ENCODE measurements at regions not wholly inside any gene's neighbourhood (a gene's known extent, or its start where the extent isn't known, plus 50 kb on each side); places are given as distances from the start of the nearest gene placed in this dataset.

DNA sequence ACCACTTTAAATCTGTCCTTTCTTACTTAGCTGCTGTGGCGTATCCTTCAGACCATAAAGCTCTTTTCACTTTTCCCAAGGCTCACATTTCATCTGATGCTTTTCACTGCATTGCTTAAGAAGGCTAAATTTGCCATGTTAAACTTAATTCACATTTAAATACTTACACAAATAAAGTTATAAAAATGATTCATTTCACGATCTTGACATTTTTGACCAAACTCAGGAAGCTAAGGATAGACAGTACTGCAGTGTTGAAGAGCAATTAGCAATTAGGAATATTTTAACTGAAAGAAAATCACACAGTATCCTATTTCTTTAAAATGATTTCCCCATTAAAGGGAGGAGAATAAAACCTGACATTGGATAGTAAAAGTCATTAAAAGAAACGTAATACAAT, 1038.6 kb downstream of the STPG2 start:
- no peaks in the 10 kb centered on the region for H3K27me3 Mint-ChIP-seq (ENCODE audit: low read depth, poor library complexity)
- no peaks in the 10 kb centered on the region for H3K36me3 Mint-ChIP-seq (ENCODE audit: low read depth)
- TF ChIP-seq, protein P1, sequence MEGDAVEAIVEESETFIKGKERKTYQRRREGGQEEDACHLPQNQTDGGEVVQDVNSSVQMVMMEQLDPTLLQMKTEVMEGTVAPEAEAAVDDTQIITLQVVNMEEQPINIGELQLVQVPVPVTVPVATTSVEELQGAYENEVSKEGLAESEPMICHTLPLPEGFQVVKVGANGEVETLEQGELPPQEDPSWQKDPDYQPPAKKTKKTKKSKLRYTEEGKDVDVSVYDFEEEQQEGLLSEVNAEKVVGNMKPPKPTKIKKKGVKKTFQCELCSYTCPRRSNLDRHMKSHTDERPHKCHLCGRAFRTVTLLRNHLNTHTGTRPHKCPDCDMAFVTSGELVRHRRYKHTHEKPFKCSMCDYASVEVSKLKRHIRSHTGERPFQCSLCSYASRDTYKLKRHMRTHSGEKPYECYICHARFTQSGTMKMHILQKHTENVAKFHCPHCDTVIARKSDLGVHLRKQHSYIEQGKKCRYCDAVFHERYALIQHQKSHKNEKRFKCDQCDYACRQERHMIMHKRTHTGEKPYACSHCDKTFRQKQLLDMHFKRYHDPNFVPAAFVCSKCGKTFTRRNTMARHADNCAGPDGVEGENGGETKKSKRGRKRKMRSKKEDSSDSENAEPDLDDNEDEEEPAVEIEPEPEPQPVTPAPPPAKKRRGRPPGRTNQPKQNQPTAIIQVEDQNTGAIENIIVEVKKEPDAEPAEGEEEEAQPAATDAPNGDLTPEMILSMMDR (IDR thresholded peaks at IDR 0.05) = no peak
- no peaks in the 10 kb centered on the region for H3K9me3 Mint-ChIP-seq
- H3K4me1 Mint-ChIP-seq = peaks cover 9% of the 10 kb centered on the region
- DNase-seq = no peak
- H3K27ac Mint-ChIP-seq = no peak overlapping the region
- H3K4me3 Mint-ChIP-seq = no peak overlapping the region

DNA sequence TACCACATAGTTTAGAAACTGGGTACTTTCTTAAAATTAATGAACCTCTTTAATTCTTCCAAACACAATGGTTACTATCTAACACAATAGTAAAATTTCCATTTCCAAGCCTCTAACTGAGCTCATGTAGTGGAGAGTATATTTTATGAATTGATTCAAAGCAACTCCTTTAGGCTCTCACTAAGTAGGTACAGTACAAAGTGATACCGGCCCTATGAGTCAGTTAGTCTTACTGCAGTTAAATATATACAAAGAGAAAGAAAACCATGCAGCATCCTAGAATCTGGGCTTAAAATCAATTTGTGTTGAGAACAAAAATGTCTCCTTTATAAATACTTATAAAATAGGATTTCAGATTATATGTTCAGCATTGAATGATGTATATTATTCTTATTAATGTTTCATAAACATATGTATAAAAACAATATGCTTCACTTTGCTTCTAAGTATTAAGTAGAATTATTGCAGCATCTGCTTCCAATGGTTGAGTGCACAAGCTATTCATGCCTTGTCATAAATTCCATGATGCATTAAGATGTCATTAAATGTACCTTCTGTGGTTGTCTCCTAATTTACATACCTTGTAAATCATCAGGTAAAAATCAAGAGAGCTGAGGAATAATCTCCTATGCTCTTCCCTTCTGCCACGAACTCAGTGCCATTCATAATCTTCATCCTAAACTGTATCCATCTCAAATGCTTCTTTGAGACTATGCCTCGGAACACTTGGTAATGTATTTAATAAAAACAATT, 1037.8 kb downstream of the STPG2 start:
- DNase-seq = no peak
- H3K9me3 Mint-ChIP-seq = no peaks in the 10 kb centered on the region
- peaks cover 9% of the 10 kb centered on the region for H3K4me1 Mint-ChIP-seq
- H3K27me3 Mint-ChIP-seq (ENCODE audit: low read depth, poor library complexity) = no peaks in the 10 kb centered on the region
- H3K27ac Mint-ChIP-seq = no peak overlapping the region
- no peak overlapping the region for H3K4me3 Mint-ChIP-seq
- H3K36me3 Mint-ChIP-seq (ENCODE audit: low read depth) = no peaks in the 10 kb centered on the region
- TF ChIP-seq, protein P1 (IDR thresholded peaks at IDR 0.05) = no peak

DNA sequence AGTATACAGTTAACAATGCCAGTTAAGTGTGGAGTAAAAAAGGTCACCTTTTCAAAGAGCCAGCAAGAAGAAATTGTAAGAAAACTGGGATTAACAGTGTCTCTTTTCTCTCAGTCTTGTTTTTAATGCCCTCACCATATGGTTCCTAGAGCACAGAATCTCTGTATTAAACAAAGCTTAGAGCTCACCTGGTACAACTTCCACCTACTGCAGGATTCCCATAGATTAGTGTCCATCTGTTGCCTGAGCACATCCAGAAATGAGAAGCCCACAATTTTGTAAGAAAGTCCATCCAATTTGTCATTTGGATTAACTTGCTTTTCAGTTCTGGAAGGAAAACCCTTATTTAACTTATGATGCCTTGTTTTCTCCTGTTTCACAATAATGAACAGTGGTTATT, 1037.1 kb downstream of the STPG2 start:
- H3K27me3 Mint-ChIP-seq (ENCODE audit: low read depth, poor library complexity) = no peaks in the 10 kb centered on the region
- no peak overlapping the region for H3K27ac Mint-ChIP-seq
- peaks cover 9% of the 10 kb centered on the region for H3K4me1 Mint-ChIP-seq
- H3K36me3 Mint-ChIP-seq (ENCODE audit: low read depth) = no peaks in the 10 kb centered on the region
- DNase-seq = no peak
- H3K4me3 Mint-ChIP-seq = no peak overlapping the region
- H3K9me3 Mint-ChIP-seq = no peaks in the 10 kb centered on the region
- TF ChIP-seq, protein P1 (IDR thresholded peaks at IDR 0.05) = no peak

DNA sequence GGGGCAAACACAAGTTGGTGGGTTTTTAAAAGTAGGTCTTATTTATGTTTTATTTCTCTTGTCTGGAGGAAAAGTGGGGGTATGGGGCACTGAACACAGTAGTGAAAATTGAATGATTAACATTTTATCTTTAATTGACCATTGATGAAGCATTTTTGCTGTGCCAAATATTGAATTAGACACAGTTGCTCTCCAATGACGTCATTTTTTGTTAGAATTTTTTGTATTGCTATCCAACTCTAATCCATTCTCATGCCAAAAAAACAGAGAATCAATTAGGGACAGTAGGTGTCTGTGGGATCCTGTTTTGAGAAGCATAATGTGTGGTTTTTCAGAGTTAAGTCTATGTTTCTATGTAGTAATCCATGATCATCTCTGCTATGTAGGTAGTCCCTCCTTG, 1032.8 kb downstream of the STPG2 start:
- no peak for DNase-seq
- Mint-ChIP-seq H3K27me3 (ENCODE audit: low read depth, poor library complexity) (no peaks in the 10 kb centered on the region), H3K27ac (no peak overlapping the region), H3K9me3 (no peaks in the 10 kb centered on the region), H3K4me1 (peaks cover 6% of the 10 kb centered on the region), H3K4me3 (no peak overlapping the region), H3K36me3 (ENCODE audit: low read depth) (no peaks in the 10 kb centered on the region)
- TF ChIP-seq, protein P1 (IDR thresholded peaks at IDR 0.05) = no peak

DNA sequence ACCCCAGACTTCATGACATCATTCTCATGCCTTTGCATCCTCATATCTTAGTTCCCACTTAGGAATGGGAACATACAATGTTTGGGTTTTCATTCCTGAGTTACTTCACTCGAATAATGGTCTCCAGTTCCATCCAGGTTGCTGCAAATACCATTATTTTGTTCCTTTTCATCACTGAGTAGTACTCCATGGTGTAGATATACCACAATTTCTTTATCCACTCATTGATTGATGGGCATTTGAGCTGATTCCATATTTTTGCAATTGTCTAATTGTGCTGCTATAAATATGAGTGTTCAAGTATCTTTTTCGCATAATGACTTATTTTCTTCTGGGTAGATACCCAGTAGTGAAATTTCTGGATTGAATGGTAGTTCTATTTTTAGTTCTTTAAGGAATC, 1026.8 kb downstream of the STPG2 start:
- peaks cover 6% of the 10 kb centered on the region for H3K4me1 Mint-ChIP-seq
- H3K4me3 Mint-ChIP-seq = no peak overlapping the region
- H3K27ac Mint-ChIP-seq = no peak overlapping the region
- peaks cover 14% of the 10 kb centered on the region for H3K9me3 Mint-ChIP-seq
- H3K27me3 Mint-ChIP-seq (ENCODE audit: low read depth, poor library complexity) = no peaks in the 10 kb centered on the region
- no peak for DNase-seq
- H3K36me3 Mint-ChIP-seq (ENCODE audit: low read depth) = no peaks in the 10 kb centered on the region
- TF ChIP-seq, protein P1 (IDR thresholded peaks at IDR 0.05) = no peak

DNA sequence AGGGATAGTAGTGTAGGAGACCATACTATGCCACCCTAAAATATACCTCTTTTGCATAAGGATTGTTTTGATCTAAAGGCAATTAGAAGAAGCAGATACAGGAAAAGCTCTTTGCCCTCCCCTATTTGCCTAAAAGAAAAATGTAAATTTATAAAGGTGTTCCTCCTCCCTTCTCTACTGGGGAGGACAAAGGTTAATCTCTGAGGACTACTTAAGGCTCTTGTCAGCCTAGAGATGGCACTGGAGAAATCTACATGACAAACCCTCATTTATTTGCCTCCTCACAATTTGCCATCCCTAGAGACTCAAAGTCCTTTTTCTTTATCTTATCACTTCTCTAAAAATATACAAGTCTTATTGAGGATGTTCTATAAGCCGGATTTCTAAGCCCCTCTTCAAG, 1021.8 kb downstream of the STPG2 start:
- Mint-ChIP-seq H3K27ac (no peak overlapping the region), H3K9me3 (peaks cover 27% of the 10 kb centered on the region), H3K36me3 (ENCODE audit: low read depth) (no peaks in the 10 kb centered on the region), H3K27me3 (ENCODE audit: low read depth, poor library complexity) (no peaks in the 10 kb centered on the region), H3K4me1 (no peaks in the 10 kb centered on the region), H3K4me3 (no peak overlapping the region)
- TF ChIP-seq, protein P1 (IDR thresholded peaks at IDR 0.05) = no peak
- no peak for DNase-seq
